GM19468 (cell line): ENCODE measurements at regions not wholly inside any gene's neighbourhood (a gene's known extent, or its start where the extent isn't known, plus 50 kb on each side); places are given as distances from the start of the nearest gene placed in this dataset.
"Not testable (repeated sequence)": the region's sequence is repeated elsewhere in the genome, so short reads cannot be mapped to it uniquely, and the experiment has no call there.

Experiments
- ATAC-seq: cut with Tn5 transposase; IDR thresholded peaks from one replicate; pipeline ENCODE4 v1.9.1; 2021; ENCODE audit warnings: mild to moderate bottlenecking, moderate library complexity, moderate number of reproducible peaks; ENCODE audit not compliant: unreplicated experiment; ENCODE audit errors: extremely low read depth

DNA sequence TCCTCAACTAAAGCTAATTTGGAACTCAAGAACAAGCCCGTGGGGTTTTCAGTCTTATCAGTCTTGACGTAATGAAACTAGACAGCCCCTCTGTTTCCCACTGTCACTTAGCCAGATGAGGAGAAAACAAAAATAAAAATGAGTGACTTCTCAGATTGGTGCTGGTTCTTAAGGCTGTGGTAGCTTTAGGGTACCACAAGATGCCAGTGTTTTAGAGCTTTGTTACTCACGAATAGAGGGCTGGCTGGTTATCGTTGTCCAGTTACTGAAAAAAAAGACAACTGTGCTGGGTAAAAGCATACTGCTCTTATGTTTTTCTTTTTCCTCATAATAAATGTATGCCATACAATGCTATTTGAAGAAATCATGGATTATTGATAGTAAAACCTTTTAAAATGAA, 796.7 kb downstream of the RAPGEF2 start:
- ATAC-seq = no peak

DNA sequence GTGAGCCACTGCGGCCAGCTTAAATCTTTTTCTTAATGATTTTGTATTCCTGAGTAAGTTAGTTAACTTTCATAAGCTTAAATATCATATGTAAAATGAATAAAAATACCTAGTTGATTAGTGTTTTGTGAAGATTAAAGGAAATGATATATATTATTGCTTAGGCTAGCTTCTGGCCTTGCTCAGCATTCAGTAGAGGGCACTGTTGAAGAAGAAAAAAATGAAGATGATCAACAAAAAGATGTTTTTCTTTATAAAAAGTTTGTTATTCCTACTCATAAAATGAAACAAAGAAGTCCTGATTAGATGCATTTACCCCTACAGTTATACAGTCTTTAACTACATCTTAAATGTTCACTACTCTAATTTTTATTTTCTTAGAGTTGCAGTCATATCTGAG, 797.7 kb downstream of the RAPGEF2 start:
- ATAC-seq = no peak

DNA sequence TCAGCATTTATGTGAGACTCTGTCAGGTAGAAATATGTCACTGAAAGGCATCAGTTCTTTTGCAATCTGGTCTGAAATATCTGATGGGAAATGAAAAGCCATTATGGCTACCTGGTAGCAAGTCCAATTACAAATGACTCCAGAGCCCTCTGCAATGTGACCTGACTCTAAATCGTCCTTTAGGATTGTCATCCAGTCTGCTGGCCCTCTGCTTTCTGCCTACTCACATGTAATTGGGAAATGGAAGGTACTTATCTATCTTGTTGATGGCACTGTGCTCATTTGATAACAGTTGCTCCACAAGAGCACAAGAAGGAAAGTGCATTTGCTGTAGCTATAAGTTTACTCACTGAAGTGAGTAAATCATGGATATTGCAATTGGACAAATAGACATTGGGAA, 799.8 kb downstream of the RAPGEF2 start:
- no peak for ATAC-seq

DNA sequence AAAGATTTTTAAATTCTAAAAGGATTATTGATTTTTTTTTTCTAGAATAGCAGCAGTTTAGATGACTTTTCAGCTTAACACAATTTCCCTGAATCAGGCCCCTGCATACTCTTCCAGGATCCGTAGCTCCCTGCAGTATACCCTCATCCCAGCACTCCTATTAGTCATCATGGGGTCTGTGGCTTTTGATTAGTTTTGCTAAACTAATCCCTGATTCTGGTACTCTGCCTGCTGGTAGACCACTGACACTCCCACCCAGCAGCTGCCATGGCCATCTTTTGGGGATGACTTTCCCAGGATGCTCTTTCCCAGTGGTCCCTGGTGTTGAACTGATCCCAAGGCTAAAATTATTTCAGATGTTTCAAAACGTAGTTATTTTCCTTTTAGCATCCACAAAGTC, 802.0 kb downstream of the RAPGEF2 start:
- no peak for ATAC-seq

DNA sequence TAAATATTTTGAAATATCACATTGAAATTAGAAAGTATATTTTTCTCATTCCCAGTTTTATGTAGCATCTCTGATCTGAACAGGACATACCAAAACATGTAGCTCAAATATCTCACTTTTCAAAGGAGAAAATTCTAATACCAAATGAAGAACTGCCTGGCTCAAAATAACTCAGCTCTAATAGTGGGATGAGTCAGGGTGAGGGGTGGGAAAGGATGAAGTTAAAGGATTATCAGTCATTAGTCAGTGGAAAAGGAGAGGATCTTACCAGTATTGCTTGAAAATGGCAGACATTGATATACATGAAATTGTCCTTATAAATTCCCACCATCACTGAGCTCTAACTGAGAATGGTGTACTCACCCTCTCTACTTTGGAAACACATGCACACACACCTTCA, 803.2 kb downstream of the RAPGEF2 start:
- ATAC-seq = no peak

DNA sequence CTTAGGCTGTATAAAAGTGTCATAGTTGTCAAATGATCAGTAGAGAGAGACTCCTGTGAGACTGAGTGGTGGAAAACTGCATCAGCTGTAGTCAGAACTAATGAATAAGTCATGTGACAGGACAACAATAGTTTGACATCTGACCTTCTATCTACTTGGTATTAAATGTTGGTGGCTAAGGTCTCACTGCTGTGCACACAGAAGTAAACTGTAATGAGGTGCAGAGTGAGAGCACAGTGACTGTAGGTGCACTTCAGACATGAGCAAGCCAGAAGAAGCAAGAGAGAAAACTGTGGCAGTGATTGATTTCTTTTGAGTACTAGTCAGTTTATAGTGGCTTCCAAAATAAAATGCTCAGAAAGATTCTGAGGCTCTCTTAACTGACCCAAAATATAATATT, 803.6 kb downstream of the RAPGEF2 start:
- no peak for ATAC-seq

DNA sequence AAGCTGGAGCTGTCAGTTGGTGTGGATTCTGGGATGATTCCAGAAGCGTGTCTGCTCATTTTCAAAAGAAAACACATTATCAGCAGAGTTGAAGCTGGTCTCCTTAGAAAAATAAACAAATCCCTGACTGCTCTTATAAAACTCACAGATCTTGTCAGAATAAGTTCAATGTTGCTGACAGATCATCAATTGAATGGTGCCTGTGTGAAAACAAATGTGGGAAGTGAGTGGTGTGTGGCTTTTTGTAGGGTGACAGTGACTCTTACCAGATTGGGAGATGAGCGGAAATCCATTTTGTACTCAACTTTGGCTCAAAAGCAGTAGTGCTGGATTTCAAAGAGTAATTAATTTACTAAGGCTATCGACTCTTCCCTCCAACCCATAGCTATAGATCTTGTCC, 807.8 kb downstream of the RAPGEF2 start:
- ATAC-seq = no peak

DNA sequence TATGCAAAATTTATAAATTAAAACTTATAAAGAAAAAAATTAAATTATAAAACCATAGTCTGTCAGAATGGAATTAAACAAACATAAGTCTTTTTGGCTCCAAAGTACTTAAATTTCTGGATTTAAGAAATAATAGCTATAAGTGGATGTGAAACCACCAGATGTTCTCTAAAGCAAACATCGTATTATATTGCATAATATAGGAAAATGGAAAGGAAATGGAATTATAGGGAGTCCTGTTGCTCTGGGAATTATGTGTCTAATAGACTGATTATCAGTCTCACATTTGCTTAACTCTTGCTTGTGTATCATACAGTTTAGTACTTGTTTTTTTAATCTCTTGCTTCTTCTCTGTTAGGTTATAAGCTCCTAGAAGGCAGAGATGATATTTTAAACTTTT, 819.2 kb downstream of the RAPGEF2 start:
- ATAC-seq = no peak

DNA sequence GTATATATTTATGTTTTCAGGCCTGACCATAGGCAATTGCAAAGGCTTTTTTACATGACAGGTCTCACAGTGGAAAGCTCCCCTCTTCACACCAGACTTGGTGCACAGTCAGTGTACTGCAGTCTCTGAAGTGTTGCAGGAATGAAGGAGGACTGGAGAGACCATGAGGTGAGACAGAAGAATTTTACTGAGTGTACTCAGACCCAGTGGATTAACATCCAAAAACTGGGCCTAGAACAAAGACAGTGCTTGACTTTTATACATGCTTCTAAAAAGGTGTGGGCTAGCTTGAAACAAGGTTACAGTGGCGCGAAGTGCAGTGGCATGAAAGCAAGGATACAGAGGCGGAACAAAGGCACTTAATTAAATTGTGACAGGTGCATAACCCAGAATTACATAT, 822.9 kb downstream of the RAPGEF2 start:
- no peak for ATAC-seq

DNA sequence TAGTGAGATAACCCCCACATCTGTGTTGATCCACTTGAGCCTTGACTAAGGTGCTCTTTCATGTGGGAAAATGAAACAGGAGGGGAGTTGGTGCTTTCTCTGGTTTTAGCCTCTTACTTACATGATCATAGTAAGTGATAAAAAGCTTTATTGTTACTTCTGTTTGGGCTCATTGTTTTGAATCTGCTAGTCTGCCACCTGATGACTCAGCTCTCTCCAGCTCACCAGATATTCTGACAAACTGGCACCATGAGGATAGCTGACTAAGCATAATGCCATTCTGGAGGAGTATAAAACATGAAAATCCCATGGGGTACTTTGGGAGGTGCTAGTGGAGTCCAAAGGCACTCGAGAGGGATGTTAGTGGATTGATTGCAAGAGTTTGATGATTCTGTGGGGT, 824.0 kb downstream of the RAPGEF2 start:
- no peak for ATAC-seq

DNA sequence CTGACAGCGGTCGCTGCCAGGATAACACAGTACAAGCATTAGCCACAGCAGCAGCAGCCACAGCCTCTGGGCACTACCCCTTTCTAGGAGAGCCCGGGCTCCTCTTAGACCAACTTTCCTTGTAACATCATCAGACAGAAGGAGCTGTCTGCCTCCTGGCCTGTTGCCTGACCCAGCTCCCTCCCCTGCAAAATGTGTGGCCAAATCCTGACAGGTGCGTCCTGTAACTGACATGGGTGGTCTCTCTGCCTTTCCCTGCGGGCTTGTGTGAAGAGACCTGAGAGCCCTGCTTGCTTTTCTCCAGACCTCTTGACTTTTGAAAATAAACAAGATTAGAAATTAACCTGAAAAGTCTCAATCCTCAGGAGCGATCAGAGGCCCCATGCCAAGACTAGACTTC, 824.9 kb downstream of the RAPGEF2 start:
- ATAC-seq = no peak

DNA sequence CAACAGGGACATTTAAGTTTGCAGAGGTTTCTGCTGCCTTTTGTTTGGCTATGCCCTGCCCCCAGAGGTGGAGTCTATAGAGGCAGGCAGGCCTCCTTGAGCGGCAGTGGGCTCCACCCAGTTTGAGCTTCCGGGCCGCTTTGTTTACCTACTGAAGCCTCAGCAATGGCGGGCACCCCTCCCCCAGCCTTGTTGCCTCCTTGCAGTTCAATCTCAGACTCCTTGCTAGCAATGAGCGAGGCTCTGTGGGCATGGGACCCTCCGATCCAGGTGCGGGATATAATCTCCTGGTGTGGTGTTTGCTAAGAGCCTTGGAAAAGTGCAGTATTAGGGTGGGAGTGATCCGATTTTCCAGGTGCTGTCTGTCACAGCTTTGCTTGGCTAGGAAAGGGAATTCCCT, 831.7 kb downstream of the RAPGEF2 start:
- ATAC-seq = not testable (repeated sequence)

DNA sequence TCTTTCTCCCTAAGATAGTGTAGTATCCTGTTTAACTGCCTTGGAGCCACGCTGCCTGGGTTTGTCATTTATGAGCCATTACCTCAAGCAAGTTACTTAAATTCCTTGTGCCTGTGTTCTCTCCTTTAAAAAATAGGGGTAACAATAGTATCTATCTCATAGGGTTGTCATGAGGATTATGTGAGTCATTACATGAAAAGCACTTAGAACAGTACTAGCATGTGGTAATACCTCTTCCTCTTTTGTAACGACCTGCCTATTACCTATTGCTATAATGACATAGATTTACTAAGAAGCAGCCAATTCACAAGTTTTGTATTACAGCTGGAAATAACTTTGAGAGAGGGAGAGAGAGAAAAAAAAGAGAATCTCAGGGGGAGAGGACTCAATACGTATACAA, 834.7 kb downstream of the RAPGEF2 start:
- peak; percentile 82 for ATAC-seq

DNA sequence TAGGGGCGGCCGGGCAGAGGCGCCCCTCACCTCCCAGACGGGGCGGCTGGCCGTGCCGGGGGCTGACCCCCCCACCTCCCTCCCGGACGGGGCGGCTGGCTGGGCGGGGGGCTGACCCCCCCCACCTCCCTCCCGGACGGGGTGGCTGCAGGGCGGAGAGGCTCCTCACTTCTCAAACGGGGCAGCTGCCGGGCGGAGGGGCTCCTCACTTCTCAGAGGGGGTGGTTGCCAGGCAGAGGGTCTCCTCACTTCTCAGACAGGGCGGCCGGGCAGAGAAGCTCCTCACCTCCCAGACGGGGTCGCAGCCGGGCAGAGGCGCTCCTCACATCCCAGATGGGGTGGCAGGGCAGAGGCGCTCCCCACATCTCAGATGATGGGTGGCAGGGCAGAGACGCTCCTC, 836.8 kb downstream of the RAPGEF2 start:
- ATAC-seq = not testable (repeated sequence)

DNA sequence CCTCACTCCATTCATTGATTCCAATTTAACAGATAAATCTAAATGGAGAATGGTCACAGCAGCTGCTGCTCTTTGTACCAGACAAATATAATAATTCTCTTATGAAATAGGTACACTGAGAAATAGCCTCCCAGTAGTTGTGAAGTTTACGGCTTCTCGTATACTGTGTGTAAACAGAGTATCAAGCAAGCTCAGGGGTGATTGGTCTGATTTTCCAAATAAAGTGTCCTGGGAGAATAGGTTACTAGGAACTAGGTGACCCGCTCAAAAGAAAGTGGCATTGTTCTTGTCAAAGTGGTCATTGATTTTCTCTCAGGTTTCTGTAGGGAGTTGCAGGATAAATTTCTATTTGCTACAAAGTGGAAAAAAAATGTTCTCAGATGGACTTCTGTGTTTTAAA, 838.2 kb downstream of the RAPGEF2 start:
- ATAC-seq = no peak

DNA sequence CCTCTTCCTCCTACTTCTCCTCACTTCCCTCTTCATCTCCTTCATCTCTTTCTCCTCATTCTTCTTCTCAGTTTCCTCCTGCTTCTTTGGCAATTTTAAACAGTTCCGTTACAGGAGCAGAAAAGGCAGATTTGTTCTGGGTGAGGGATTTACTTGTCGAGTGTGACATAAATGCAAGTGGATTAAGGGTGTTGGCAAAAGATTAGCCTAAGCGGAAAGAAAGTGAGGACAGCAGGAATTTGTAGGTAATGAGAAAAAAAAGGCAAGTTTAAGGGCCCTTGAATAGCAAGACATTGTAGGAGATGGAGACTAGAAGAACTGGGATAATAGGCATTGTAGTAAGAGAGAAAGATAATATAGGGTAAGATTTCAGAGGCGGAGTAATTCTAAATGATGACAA, 841.6 kb downstream of the RAPGEF2 start:
- ATAC-seq = no peak

DNA sequence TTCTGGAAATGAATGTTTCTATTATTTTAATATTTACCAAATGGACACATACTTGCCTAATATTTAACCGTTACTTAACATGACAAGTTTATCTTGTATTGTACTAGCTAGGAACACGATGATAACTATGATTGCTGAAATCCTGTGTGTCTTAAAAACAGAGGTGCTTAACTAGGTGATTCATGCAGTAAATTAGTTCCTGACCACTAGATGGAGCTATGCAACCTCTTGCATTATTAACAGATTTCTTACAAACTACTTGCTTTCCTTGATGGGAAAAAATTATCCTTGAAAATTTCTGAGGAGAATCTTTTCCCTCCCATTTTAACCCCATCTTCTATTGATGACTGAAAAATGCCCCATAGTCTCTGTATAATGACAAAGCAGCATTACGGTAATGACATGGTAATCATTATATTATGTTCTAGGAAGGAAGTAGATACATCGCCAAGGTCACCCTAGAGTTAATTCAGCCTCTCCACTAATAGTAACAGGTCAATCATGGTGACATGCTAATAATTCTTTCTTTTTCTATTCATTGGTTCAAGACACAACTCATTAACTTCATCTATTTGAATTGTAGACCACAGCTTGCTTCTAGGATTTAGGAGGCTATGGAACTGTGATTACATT, 844.2 kb downstream of the RAPGEF2 start:
- ATAC-seq = no peak

DNA sequence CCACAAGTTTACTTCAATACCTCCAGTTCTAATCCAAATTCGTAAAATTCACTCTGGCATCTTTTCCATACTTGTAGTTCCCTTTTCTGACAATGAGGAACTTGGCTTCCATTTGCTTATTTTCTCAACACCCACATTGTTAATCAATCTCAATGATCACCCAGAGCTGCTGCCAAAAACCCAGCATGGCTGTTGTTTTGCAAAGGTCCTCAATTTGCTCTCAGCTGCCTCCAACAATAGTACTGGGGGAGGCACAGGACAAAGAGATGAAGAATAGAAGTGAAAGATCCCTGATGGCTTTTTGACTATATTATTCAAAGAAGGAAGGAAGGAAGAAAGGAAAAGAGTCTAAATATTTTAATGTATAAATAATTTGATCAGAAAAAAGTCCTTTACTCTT, 847.8 kb downstream of the RAPGEF2 start:
- ATAC-seq = no peak

DNA sequence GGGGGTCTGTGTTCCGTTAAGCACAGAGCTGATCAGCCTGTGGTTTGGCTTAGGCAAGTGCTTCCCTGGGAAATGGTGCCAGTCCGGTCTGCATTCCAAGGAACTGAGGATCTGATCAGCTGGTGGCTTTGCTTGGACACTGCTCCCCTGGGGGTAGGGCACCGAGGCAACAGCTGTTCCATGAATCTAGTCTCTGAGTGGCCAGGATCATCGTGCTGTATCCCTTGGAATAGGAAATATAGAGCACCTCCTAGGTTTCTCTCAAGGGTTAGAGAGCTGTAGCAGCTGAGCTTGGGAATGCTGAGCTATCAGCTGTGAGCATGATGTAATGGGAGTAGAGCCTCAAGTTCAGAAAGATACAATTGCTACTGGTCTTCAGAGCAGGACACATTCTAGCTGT, 863.9 kb downstream of the RAPGEF2 start:
- ATAC-seq = no peak

DNA sequence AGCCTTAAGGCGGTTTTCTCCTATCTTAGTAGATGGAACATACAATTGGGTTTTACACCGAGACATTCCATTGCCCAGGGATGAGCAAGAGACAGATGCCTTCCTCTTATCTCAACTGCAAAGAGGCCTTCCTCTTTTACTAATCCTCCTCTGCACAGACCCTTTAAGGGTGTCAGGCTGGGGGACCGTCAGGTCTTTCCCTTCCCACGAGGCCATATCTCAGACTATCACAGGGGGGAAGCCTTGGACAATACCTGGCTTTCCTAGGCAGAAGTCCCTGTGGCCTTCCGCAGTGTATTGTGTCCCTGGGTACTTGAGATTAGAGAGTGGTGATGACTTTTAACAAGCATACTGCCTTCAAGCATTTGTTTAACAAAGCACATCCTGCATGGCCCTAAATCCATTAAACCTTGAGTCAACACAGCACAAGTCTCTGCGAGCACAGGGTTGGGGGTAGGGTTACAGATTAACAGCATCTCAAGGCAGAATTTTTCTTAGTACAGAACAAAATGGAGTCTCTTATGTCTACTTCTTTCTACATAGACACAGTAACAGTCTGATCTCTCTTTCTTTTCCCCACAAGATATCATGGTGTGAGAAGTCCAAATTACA, 874.1 kb downstream of the RAPGEF2 start:
- not testable (repeated sequence) for ATAC-seq

DNA sequence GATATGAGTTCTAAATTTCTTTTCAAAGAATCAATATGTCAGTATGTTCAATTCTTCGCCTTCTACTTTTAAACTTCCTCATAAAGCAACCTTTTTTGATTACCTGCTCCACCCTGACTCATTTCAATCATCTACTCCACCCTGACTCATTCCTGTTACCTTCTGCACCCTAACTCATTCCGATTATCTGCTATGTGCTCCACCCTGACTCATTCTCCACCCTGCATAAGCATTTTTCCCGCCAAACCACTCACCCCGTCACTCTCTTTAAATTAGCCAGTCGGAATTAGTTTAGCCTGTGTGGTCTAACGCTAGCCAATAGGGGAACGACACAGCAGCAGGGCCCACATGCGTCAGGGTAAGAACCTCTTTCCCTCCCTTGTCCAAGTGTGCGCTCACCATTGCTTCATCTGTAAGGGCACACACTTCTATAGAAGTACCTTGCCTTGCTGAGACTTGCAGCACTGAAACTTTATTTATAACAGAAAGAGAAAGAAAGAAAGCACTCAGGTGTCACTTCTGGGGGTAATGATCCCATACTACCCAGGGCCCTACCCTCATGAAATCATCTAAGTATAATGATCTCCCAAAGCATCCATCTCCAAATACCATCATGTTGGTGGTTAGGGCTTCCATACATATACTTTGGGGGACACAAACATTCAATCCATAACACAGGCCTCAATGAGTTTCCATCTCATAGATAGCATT, 875.2 kb downstream of the RAPGEF2 start:
- no peak for ATAC-seq

DNA sequence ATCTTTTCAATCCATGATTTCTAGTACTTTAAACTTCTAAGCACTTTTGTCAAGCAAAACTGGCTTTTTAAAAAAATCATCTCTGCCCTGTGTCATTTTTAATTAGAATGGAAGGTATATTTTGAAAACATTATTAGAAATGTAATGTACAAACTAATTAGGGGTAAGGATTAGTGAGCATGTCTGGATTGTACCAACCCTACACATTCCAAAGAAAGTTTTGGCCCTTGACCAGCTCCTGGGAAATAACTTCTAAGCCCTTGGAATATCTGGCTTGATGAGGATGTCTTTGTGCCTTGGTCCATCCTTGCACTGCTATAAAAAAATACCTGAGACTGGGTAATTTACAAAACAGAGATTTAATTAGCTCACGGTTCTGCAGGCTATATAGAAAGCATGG, 876.5 kb downstream of the RAPGEF2 start:
- ATAC-seq = no peak
